AG20443 (cell line): ENCODE measurements at regions not wholly inside any gene's neighbourhood (a gene's known extent, or its start where the extent isn't known, plus 50 kb on each side); places are given as distances from the start of the nearest gene placed in this dataset.
"Not testable (repeated sequence)": the region's sequence is repeated elsewhere in the genome, so short reads cannot be mapped to it uniquely, and the experiment has no call there.

Experiments used
- DNase-seq: peaks from one replicate; pipeline ENCODE4 v3.0.0; 2012; ENCODE audit warnings: low spot score, mixed read lengths

GRCh38 chr5:1959725-1960581 lies 77.2 kb upstream of the IRX4 start:
- no peak for DNase-seq

DNA sequence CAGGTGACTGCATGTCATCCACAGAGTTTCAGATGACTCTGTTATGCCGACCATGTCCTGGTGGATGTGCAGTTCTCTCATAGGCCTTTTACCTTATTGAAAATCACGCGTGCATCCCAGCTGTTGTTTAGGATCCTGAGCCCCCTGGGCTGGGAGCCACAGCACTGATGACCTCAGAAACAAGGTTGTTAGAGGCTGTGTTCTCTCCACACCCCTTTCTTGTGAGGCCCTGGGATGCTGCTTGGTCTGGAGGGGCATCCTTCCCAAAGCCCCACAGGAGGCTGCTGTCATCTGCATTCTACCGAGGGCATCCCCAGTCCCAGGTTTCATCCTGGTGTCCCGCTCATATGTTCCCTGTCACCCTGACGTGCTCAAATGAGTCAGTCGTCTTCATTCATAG lies 76.5 kb upstream of the IRX4 start:
- no peak for DNase-seq

DNA sequence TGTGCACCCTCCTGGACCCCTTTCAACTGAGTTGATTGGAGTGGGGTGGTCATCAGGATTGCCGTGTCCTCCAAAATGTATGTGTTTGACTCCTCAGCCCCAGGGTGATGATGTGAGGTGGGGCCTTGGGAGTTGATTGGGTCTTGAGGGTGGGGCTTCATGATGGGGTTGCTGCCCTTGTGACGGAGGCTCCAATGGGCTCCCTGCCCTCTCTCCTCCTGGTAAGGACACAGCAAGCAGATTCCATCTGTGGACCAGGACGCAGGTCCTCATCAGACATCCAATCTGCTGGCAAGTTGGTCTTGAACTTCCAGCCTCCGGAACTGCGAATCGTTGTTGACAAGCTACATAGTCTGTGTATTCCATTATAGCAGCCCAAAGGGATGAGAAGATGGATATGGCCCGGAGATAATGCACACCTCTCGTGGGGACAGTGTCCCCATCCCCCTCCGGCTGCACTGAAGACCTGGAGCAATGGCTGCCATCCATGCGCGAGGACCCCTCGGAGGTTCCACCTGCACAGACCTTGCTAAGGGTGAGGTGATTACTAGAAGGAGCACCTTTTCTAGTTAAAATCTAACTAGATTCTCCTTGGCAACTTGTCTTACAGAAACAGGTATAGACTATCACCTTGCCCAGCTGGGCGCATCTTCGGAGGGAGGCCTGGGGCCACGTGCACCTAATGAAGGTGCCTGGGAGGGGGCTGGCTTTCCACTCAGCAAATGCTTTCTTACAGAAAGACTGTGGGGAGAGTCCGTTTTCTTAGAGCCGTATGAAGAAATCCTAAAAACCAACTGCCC lies 75.7 kb upstream of the IRX4 start:
- DNase-seq: no peak

DNA sequence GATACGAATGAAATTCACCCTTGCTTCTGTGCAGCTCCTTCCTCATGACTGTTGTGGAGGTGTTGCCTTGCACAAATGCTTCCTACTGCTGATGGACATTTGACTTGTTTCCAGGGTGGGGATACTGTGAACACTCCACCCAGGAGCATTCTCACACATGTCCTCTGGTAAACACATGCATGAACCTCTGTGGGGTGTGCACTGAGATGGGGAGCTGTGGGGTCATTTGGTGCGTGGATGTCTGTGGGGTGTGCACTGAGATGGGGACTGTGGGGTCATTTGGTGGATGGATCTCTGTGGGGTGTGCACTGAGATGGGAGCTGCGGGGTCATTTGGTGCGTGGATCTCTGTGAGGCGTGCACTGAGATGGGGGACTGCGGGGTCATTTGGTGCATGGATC lies 72.9 kb upstream of the IRX4 start:
- DNase-seq: no peak

- not testable (repeated sequence) for DNase-seq
These were observed 71.0 kb upstream of the IRX4 start for GRCh38 chr5:1953710-1954109.

DNA sequence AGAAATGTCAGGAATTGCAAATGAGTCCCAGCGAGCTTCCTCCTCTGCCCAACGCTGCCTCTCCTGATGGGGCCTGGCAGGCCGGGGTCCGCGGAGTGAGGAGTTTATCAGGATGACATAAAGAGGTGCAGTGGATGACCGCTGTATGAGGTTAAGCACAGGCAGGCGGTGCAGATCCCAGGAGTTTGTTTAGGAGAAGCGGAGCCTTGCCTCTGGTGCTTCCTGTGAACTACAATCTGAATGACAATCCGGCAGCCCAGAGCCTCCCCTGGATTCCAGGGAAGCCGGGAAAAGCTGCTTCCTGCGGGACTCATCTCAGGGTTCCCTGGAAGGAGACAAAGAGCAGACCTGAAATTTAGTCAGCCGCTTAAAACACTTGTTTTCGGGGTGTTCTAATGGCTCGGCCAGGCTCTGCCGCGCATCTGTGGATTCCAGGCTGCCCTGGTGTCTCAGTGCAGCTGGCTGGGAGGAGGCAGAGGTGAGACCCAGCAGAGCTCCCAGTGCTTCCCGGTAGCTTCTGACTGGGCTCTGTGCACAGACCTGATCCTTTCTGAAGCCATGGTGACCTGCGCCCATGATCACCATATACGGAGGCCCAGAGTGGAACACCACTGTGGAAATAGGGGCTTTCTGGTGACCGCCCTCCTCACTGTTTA lies 69.8 kb upstream of the IRX4 start:
- DNase-seq: no peak

- DNase-seq: no peak
These were observed 69.3 kb upstream of the IRX4 start for GRCh38 chr5:1952021-1952420.

- no peak for DNase-seq
These were observed 68.6 kb upstream of the IRX4 start for GRCh38 chr5:1951165-1951816.

- no peak for DNase-seq
These were observed 68.0 kb upstream of the IRX4 start for GRCh38 chr5:1950708-1951103.

- DNase-seq: no peak
These were observed 67.5 kb upstream of the IRX4 start for GRCh38 chr5:1950096-1950707.

DNA sequence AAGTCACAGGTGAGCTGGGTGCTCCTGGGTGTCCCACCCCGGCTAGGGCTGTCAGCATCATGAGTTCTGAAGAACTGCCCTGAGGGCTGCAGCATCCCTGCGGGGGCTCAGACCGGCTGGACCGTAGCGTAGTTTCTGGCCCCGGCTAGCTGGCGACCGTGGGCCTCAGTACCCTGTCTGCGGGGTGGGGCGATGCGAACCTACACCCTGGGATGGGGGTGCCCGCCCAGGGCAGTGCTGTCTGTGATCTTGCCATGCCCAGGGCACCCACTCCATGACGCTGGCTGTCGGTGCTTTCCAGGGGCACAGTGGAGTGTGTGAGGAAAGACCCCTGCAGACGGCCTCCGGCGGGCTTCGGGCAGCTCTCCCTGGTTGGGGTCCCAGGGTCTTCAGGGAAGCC lies 66.5 kb upstream of the IRX4 start:
- DNase-seq: no peak

GRCh38 chr5:1948663-1949191 lies 66.0 kb upstream of the IRX4 start:
- no peak for DNase-seq

- no peak for DNase-seq
These were observed 65.4 kb upstream of the IRX4 start for GRCh38 chr5:1948111-1948510.

- no peak for DNase-seq
These were observed 64.1 kb upstream of the IRX4 start for GRCh38 chr5:1946776-1947175.

GRCh38 chr5:1946122-1946677 lies 63.5 kb upstream of the IRX4 start:
- DNase-seq: no peak

- no peak for DNase-seq
These were observed 62.9 kb upstream of the IRX4 start for GRCh38 chr5:1945606-1946005.

- no peak for DNase-seq
These were observed 61.7 kb upstream of the IRX4 start for GRCh38 chr5:1944408-1944807.

DNA sequence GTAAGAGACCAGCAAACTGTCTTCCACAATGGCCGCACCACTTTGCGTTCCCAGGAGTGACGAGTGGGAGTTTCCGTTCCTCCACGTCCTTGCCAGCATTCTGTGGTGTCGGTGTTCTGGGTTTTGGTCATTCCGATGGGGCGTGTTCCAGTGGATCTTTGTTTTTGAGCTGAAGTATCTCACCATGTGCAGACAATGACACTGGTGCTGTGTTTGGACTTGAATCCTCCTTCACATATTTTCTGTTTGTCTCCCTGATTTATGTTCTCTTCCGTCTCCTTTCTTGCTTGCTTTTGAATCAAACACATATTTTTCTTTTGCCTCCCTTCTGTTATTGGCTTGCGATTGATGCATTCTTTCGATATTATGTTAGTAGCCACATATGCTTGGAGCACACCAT lies 60.8 kb upstream of the IRX4 start:
- no peak for DNase-seq

- DNase-seq: no peak
These were observed 59.9 kb upstream of the IRX4 start for GRCh38 chr5:1942630-1943029.

- no peak for DNase-seq
These were observed 59.4 kb upstream of the IRX4 start for GRCh38 chr5:1942158-1942557.

GRCh38 chr5:1939256-1939655 lies 56.5 kb upstream of the IRX4 start:
- DNase-seq: no peak
